HL-60 (cell line): ENCODE measurements at regions not wholly inside any gene's neighbourhood (a gene's known extent, or its start where the extent isn't known, plus 50 kb on each side); places are given as distances from the start of the nearest gene placed in this dataset.

Experiments
- DNase-seq, 2 experiments: peaks; one replicate each; pipeline ENCODE4 v3.0.0-alpha.2; 2010 to 2020; ENCODE audit warnings: low read depth in 1 of 2, low spot score in 1 of 2
- H3K27ac ChIP-seq: fragments of 250-450 bp; sonication (Bioruptor Pico); replicated peaks from 2 replicates; pipeline ENCODE4 v1.5.1; 2020; ENCODE audit warnings: mild to moderate bottlenecking, moderate library complexity
- H3K27me3 ChIP-seq: fragments of 250-450 bp; sonication (Bioruptor Pico); 2 replicates; pipeline ENCODE4 v1.5.1; 2021; ENCODE audit warnings: mild to moderate bottlenecking, moderate library complexity; ENCODE audit not compliant: insufficient read depth, poor library complexity, severe bottlenecking
- H3K4me3 ChIP-seq: replicated peaks from 2 replicates; pipeline ENCODE4 v1.5.1; 2011; ENCODE audit warnings: mild to moderate bottlenecking, control low read depth, low read length; ENCODE audit not compliant: insufficient read depth
- GABPA ChIP-seq: IDR thresholded peaks from 2 replicates; pipeline ENCODE4 v1.6.1; 2012; ENCODE audit warnings: low read depth
- POLR2AphosphoS5 ChIP-seq: IDR thresholded peaks from 2 replicates; pipeline ENCODE4 v1.6.1; 2012; ENCODE audit warnings: low read depth
- REST ChIP-seq: IDR thresholded peaks from 2 replicates; pipeline ENCODE4 v1.6.1; 2012; ENCODE audit warnings: low read depth; ENCODE audit not compliant: insufficient replicate concordance
- SPI1 ChIP-seq: IDR thresholded peaks from 2 replicates; pipeline ENCODE4 v1.6.1; 2012; ENCODE audit warnings: low read depth, mild to moderate bottlenecking, borderline replicate concordance
- TF ChIP-seq, protein P1 (sequence below): IDR thresholded peaks from one replicate; pipeline ENCODE4 v1.5.1; 2011; ENCODE audit warnings: low read length, control low read depth, inconsistent platforms; ENCODE audit not compliant: insufficient read depth

GRCh38 chr15:31248951-31249350 is 77.7 kb upstream of the KLF13 start:
- no peak overlapping the region for H3K4me3 ChIP-seq
- TF ChIP-seq POLR2AphosphoS5 = no peak
- TF ChIP-seq, protein P1, sequence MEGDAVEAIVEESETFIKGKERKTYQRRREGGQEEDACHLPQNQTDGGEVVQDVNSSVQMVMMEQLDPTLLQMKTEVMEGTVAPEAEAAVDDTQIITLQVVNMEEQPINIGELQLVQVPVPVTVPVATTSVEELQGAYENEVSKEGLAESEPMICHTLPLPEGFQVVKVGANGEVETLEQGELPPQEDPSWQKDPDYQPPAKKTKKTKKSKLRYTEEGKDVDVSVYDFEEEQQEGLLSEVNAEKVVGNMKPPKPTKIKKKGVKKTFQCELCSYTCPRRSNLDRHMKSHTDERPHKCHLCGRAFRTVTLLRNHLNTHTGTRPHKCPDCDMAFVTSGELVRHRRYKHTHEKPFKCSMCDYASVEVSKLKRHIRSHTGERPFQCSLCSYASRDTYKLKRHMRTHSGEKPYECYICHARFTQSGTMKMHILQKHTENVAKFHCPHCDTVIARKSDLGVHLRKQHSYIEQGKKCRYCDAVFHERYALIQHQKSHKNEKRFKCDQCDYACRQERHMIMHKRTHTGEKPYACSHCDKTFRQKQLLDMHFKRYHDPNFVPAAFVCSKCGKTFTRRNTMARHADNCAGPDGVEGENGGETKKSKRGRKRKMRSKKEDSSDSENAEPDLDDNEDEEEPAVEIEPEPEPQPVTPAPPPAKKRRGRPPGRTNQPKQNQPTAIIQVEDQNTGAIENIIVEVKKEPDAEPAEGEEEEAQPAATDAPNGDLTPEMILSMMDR = no peak
- TF ChIP-seq GABPA = no peak
- TF ChIP-seq REST = no peak
- TF ChIP-seq SPI1 = no peak
- no peaks in the 10 kb centered on the region for H3K27me3 ChIP-seq
- H3K27ac ChIP-seq = no peak overlapping the region
- DNase-seq = no peak

- no peaks in the 10 kb centered on the region for H3K27me3 ChIP-seq
- TF ChIP-seq POLR2AphosphoS5 (no peak), SPI1 (no peak), GABPA (no peak), REST (no peak)
- TF ChIP-seq, protein P1 = no peak
Observed at GRCh38 chr15:31250033-31250432, 76.6 kb upstream of the KLF13 start.

GRCh38 chr15:31251165-31251564 is 75.5 kb upstream of the KLF13 start:
- no peak for DNase-seq
- Histone ChIP-seq H3K27me3 (no peaks in the 10 kb centered on the region), H3K4me3 (no peak overlapping the region), H3K27ac (no peak overlapping the region)
- TF ChIP-seq REST = no peak
- TF ChIP-seq POLR2AphosphoS5 = no peak
- no peak for TF ChIP-seq GABPA
- TF ChIP-seq, protein P1 = no peak
- no peak for TF ChIP-seq SPI1

More at GRCh38 chr15:31250033-31250432, 76.6 kb upstream of the KLF13 start:
- no peak for DNase-seq
- Histone ChIP-seq H3K27ac (no peak overlapping the region), H3K4me3 (no peak overlapping the region)
